ENCODE measurements at regions not wholly inside any gene's neighbourhood (a gene's known extent, or its start where the extent isn't known, plus 50 kb on each side); places are given as distances from the start of the nearest gene placed in this dataset.
"Not testable (repeated sequence)": the region's sequence is repeated elsewhere in the genome, so short reads cannot be mapped to it uniquely, and the experiment has no call there.

GRCh38 chr13:44646044-44646443, 69.9 kb upstream of the TSC22D1 start:
- TF ChIP-seq, protein P1, sequence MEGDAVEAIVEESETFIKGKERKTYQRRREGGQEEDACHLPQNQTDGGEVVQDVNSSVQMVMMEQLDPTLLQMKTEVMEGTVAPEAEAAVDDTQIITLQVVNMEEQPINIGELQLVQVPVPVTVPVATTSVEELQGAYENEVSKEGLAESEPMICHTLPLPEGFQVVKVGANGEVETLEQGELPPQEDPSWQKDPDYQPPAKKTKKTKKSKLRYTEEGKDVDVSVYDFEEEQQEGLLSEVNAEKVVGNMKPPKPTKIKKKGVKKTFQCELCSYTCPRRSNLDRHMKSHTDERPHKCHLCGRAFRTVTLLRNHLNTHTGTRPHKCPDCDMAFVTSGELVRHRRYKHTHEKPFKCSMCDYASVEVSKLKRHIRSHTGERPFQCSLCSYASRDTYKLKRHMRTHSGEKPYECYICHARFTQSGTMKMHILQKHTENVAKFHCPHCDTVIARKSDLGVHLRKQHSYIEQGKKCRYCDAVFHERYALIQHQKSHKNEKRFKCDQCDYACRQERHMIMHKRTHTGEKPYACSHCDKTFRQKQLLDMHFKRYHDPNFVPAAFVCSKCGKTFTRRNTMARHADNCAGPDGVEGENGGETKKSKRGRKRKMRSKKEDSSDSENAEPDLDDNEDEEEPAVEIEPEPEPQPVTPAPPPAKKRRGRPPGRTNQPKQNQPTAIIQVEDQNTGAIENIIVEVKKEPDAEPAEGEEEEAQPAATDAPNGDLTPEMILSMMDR (IDR thresholded peaks at IDR 0.05; ENCODE audit: low read depth, low read length, missing control alignments) = no peak
- in situ Hi-C loops (cut with HindIII; ENCODE audit: low pct_ligation_motif_present, low sequenced_read_pairs) = no loop called here

GRCh38 chr13:44643256-44643655, 67.1 kb upstream of the TSC22D1 start:
- Histone ChIP-seq H3K36me3 (replicated peaks) (no peaks in the 10 kb centered on the region), H3K27ac (no peak overlapping the region), H3K4me3 (ENCODE audit: low read depth, low read length) (no peak overlapping the region), H3K27me3 (replicated peaks) (no peaks in the 10 kb centered on the region)
- TF ChIP-seq, protein P1 (IDR thresholded peaks at IDR 0.05; ENCODE audit: low read depth, low read length, missing control alignments) = no peak
- in situ Hi-C loops (cut with HindIII; ENCODE audit: low pct_ligation_motif_present, low sequenced_read_pairs) = no loop called here
- DNase-seq = no peak

More at GRCh38 chr13:44646044-44646443, 69.9 kb upstream of the TSC22D1 start:
- Histone ChIP-seq H3K4me3 (ENCODE audit: low read depth, low read length) (no peak overlapping the region), H3K36me3 (replicated peaks) (no peaks in the 10 kb centered on the region), H3K27ac (no peak overlapping the region), H3K27me3 (replicated peaks) (no peaks in the 10 kb centered on the region)
- no peak for DNase-seq

GRCh38 chr13:44637581-44637980, 61.5 kb upstream of the TSC22D1 start:
- no peak overlapping the region for H3K4me3 ChIP-seq (ENCODE audit: low read depth, low read length)
- H3K36me3 ChIP-seq (replicated peaks) = no peaks in the 10 kb centered on the region
- in situ Hi-C loops (cut with HindIII; ENCODE audit: low pct_ligation_motif_present, low sequenced_read_pairs) = no loop called here
- no peak for DNase-seq
- TF ChIP-seq, protein P1 (IDR thresholded peaks at IDR 0.05; ENCODE audit: low read depth, low read length, missing control alignments) = no peak
- no peak overlapping the region for H3K27ac ChIP-seq
- no peaks in the 10 kb centered on the region for H3K27me3 ChIP-seq (replicated peaks)

GRCh38 chr13:44629465-44630183, 53.5 kb upstream of the TSC22D1 start:
- no peak overlapping the region for H3K4me3 ChIP-seq (ENCODE audit: low read depth, low read length)
- DNase-seq = no peak
- H3K27me3 ChIP-seq (replicated peaks) = no peaks in the 10 kb centered on the region
- TF ChIP-seq, protein P1 (IDR thresholded peaks at IDR 0.05; ENCODE audit: low read depth, low read length, missing control alignments) = no peak
- H3K36me3 ChIP-seq (replicated peaks) = no peaks in the 10 kb centered on the region
- in situ Hi-C loops (cut with HindIII; ENCODE audit: low pct_ligation_motif_present, low sequenced_read_pairs) = no loop called here
- H3K27ac ChIP-seq = no peak overlapping the region

GRCh38 chr13:44628826-44629225, 52.7 kb upstream of the TSC22D1 start:
- in situ Hi-C loops (cut with HindIII; ENCODE audit: low pct_ligation_motif_present, low sequenced_read_pairs); H3K27ac ChIP-seq; DNase-seq; H3K27me3 ChIP-seq (replicated peaks); H3K4me3 ChIP-seq (ENCODE audit: low read depth, low read length); H3K36me3 ChIP-seq (replicated peaks): not testable (repeated sequence)

GRCh38 chr13:44627441-44627840, 51.3 kb upstream of the TSC22D1 start:
- no peak overlapping the region for H3K27ac ChIP-seq
- in situ Hi-C loops (cut with HindIII; ENCODE audit: low pct_ligation_motif_present, low sequenced_read_pairs) = no loop called here
- no peaks in the 10 kb centered on the region for H3K27me3 ChIP-seq (replicated peaks)
- H3K36me3 ChIP-seq (replicated peaks) = no peaks in the 10 kb centered on the region
- no peak overlapping the region for H3K4me3 ChIP-seq (ENCODE audit: low read depth, low read length)
- no peak for DNase-seq
- TF ChIP-seq, protein P1 (IDR thresholded peaks at IDR 0.05; ENCODE audit: low read depth, low read length, missing control alignments) = no peak
